ENCODE measurements at regions not wholly inside any gene's neighbourhood (a gene's known extent, or its start where the extent isn't known, plus 50 kb on each side); places are given as distances from the start of the nearest gene placed in this dataset.

DNA sequence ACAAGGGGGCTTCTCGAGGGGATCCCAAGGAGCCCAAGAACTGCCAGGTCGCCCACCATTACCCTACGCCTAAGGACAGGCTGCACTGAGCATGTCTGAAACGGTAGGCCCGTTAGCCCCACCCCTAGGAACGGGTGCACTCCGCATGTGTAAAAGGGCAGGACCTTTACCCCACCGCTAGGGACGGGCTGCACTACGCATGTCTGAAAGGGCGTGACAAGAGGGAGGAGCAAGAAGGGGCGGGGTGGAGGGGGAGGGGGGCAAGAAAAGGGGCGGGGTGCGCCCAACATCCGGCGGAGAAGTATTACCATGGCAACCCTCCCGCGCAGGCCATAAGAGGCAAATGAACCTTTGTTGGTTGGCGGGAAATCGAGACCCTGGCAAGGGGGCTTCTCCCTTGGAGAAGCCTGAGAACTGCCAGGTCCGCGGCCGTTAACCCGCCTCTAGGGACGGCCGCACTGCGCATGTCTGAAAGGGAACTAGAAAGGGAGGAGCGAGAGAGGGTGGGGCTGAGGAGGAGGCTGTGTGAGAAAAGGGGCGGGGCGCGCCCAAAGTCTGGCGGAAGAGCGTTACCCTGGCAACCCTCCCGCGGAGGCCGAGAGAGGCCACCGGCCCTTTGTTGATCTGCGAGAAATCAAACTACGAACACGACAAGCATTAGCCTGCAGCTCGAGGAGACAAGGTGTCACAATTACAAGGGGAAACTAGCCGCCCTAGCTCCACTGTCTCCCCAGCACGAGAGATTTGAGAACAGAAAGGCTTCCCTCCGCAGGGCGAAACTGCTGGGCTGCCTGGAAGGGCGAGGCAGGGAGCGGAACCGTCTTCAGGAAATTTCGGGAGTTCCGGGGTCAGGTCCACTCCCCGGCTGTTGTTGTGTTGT, 2046.8 kb downstream of the TP53TG3F start:
- TF ChIP-seq, protein P1, sequence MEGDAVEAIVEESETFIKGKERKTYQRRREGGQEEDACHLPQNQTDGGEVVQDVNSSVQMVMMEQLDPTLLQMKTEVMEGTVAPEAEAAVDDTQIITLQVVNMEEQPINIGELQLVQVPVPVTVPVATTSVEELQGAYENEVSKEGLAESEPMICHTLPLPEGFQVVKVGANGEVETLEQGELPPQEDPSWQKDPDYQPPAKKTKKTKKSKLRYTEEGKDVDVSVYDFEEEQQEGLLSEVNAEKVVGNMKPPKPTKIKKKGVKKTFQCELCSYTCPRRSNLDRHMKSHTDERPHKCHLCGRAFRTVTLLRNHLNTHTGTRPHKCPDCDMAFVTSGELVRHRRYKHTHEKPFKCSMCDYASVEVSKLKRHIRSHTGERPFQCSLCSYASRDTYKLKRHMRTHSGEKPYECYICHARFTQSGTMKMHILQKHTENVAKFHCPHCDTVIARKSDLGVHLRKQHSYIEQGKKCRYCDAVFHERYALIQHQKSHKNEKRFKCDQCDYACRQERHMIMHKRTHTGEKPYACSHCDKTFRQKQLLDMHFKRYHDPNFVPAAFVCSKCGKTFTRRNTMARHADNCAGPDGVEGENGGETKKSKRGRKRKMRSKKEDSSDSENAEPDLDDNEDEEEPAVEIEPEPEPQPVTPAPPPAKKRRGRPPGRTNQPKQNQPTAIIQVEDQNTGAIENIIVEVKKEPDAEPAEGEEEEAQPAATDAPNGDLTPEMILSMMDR (IDR thresholded peaks at IDR 0.05; ENCODE audit: low read depth, low read length): no peak
- no peak for TF ChIP-seq EZH2phosphoT487 (IDR thresholded peaks at IDR 0.05; ENCODE audit: low read depth)

All from OCI-LY3 (cell line).